HG03521 (cell line): ENCODE measurements at regions not wholly inside any gene's neighbourhood (a gene's known extent, or its start where the extent isn't known, plus 50 kb on each side); places are given as distances from the start of the nearest gene placed in this dataset.

Experiments used
- ATAC-seq: cut with Tn5 transposase; IDR thresholded peaks from one replicate; pipeline ENCODE4 v1.9.1; 2021; ENCODE audit warnings: mild to moderate bottlenecking, moderate library complexity; ENCODE audit not compliant: unreplicated experiment

GRCh38 chr16:6545329-6545728, 787.3 kb upstream of the RBFOX1 start:
- ATAC-seq, result no peak

- ATAC-seq, result no peak
Observed at GRCh38 chr16:6541267-6541666, 791.4 kb upstream of the RBFOX1 start.

- no peak for ATAC-seq
Observed at GRCh38 chr16:6536411-6536810, 796.2 kb upstream of the RBFOX1 start.

GRCh38 chr16:6531067-6531466, 801.6 kb upstream of the RBFOX1 start:
- ATAC-seq, result no peak

- ATAC-seq, result no peak
Observed at GRCh38 chr16:6528217-6528616, 804.4 kb upstream of the RBFOX1 start.

GRCh38 chr16:6527646-6528045, 805.0 kb upstream of the RBFOX1 start:
- ATAC-seq, result no peak

GRCh38 chr16:6524501-6524900, 808.1 kb upstream of the RBFOX1 start:
- no peak for ATAC-seq

- no peak for ATAC-seq
Observed at GRCh38 chr16:6517020-6517720, 815.5 kb upstream of the RBFOX1 start.

GRCh38 chr16:6512512-6512911, 820.1 kb upstream of the RBFOX1 start:
- ATAC-seq, result no peak

GRCh38 chr16:6510261-6510660, 822.4 kb upstream of the RBFOX1 start:
- no peak for ATAC-seq

GRCh38 chr16:6499413-6499812, 833.2 kb upstream of the RBFOX1 start:
- ATAC-seq, result no peak

GRCh38 chr16:6498858-6499257, 833.8 kb upstream of the RBFOX1 start:
- no peak for ATAC-seq

- no peak for ATAC-seq
Observed at GRCh38 chr16:6496996-6497395, 835.6 kb upstream of the RBFOX1 start.

- ATAC-seq, result no peak
Observed at GRCh38 chr16:6495486-6496210, 837.0 kb upstream of the RBFOX1 start.

- no peak for ATAC-seq
Observed at GRCh38 chr16:6494716-6495115, 837.9 kb upstream of the RBFOX1 start.

GRCh38 chr16:6493555-6493954, 839.1 kb upstream of the RBFOX1 start:
- ATAC-seq, result no peak

- ATAC-seq, result no peak
Observed at GRCh38 chr16:6492742-6493141, 839.9 kb upstream of the RBFOX1 start.

- ATAC-seq, result no peak
Observed at GRCh38 chr16:6484935-6485334, 847.7 kb upstream of the RBFOX1 start.

GRCh38 chr16:6484081-6484480, 848.6 kb upstream of the RBFOX1 start:
- no peak for ATAC-seq

GRCh38 chr16:6483469-6484033, 849.1 kb upstream of the RBFOX1 start:
- ATAC-seq, result no peak

GRCh38 chr16:6482696-6483468, 849.8 kb upstream of the RBFOX1 start:
- ATAC-seq, result no peak
